ACHN (cell line): ENCODE measurements at regions not wholly inside any gene's neighbourhood (a gene's known extent, or its start where the extent isn't known, plus 50 kb on each side); places are given as distances from the start of the nearest gene placed in this dataset.
A peak's percentile ranks its signal among the peaks of the same experiment; 100 is the strongest.
"Not testable (repeated sequence)": the region's sequence is repeated elsewhere in the genome, so short reads cannot be mapped to it uniquely, and the experiment has no call there.

Experiments used
- DNase-seq: peaks from one replicate; pipeline ENCODE4 v3.0.0-alpha.2; 2015
- in situ Hi-C: cut with HindIII; loops from 2 replicates; pipeline ENCODE4 v1.10.0; 2017; ENCODE audit warnings: low sequenced_read_pairs, low pct_ligation_motif_present, low pct_unique_long_range_greater_than_20kb

DNA sequence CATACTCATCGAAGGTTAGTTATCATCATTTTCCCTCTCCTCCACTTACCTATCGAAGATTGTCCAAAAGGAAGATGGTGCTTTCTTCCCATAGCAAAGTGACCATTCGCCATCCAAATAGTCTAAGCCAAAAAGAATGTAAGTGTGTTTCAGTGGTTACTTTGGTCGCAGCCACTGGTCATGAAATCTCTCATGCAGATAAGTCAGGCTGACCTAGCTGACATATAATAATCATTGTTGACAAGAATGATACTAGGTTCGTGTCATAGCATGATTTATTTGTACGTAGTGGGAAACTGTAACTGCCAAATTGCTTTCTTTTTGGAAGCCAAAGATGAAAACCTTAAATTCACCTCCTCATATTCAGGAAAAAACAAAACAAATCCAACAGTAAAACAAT lies 89.6 kb upstream of the PMAIP1 start:
- peak; percentile 39 for DNase-seq
- in situ Hi-C loops, result no loop called here

GRCh38 chr18:59802031-59802430 lies 97.8 kb upstream of the PMAIP1 start:
- in situ Hi-C loops, result no loop called here
- DNase-seq, result no peak

DNA sequence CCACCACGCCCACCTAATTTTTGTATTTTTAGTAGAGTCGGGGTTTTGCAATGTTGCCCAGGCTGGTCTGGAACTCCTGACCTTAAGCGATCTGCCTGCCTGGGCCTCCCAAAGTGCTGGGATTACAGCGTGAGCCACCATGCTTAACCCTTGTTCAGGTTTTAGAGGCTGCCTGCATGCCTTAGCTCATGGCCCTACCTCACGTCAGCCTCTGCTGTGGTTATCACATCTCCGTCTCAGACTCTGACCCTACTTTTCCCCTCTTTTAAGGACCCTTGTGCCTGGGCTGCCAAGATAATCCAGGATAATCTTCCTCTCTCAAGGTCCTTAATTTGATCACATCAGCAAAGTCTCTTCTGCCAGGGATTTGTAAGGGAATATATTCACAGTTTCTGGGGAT lies 98.2 kb upstream of the PMAIP1 start:
- DNase-seq, result no peak
- in situ Hi-C loops, result no loop called here

DNA sequence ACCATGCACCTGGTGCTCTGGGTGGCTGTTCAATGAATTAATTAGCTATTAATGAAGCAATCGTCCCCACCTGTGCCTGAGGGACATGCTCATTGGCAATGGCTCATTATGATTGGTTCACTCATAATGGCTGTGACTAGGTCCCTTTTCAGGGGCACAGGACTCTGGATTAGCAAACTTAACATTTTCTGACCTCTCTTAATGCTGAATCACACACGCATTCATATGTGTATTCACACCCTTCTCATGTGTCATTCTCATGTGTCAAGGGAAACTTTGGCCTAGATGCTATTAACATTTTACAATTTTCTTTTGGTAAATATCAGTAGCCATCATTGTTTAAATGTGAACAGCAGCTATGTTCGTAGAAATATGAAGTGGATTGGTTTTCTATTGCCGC lies 98.9 kb upstream of the PMAIP1 start:
- in situ Hi-C loops, result no loop called here
- DNase-seq, result no peak

- in situ Hi-C loops, result no loop called here
- no peak for DNase-seq
These were observed 100.3 kb upstream of the PMAIP1 start for GRCh38 chr18:59799383-59800015.

DNA sequence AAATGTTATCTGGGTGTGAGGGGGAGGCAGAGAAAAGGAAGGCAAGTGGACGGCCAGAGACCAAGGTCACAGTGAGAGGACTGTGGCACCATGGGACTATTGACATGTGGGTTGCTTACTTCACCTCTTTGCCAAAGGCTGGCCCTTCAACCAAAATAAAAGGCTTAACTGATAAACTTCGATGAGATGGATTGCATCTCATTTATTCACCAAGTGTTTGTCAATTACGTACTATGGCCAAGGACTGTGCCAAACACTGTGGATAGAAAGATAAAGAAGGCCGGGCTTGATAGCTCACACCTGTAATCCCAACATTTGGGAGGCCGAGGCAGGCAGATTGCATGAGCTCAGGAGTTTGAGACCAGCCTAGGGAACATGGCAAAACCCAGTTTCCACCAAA lies 98.7 kb upstream of the CCBE1 start:
- in situ Hi-C loops, result no loop called here
- no peak for DNase-seq

- in situ Hi-C loops, result no loop called here
- DNase-seq, result no peak
These were observed 95.1 kb upstream of the CCBE1 start for GRCh38 chr18:59792353-59792752.

DNA sequence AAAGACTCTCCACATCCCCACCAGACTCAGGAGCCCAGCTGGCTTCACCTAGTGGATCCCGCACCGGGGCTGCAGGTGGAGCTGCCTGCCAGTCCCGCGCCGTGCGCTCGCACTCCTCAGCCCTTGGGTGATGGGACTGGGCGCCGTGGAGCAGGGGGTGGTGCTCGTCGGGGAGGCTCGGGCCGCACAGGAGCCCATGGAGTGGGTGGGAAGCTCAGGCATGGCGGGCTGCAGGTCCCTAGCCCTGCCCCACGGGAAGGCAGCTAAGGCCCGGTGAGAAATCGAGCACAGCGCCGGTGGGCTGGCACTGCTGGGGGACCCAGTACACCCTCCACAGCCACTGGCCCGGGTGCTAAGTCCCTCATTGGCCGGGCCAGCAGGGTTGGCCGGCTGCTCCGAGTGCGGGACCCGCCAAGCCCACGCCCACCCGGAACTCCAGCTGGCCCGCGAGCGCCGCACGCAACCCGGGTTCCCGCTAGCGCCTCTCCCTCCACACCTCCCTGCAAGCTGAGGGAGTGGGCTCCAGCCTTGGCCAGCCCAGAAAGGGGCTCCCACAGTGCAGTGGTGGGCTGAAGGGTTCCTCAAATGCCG lies 93.2 kb upstream of the CCBE1 start:
- in situ Hi-C loops, DNase-seq: not testable (repeated sequence)

DNA sequence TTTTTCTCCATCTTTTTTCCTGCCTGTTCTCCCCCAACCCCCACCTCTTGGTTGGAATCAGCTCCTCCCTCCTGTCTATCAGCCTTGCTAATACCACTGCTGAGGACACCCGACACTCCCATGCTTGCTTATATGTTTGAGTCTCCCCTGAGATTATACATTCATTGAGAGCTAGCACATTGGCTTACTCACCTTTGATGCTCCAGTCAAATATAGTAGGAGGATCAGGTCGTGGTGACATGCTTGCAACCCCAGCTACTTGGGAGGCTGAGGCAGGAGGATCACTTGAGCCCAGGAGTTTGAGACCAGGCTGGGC lies 91.5 kb upstream of the CCBE1 start:
- in situ Hi-C loops, result no loop called here

GRCh38 chr18:59787998-59788790 lies 91.0 kb upstream of the CCBE1 start:
- in situ Hi-C loops, result no loop called here
- peak; percentile 69 for DNase-seq

More for the DNA sequence above, 91.5 kb upstream of the CCBE1 start:
- DNase-seq, result no peak

DNA sequence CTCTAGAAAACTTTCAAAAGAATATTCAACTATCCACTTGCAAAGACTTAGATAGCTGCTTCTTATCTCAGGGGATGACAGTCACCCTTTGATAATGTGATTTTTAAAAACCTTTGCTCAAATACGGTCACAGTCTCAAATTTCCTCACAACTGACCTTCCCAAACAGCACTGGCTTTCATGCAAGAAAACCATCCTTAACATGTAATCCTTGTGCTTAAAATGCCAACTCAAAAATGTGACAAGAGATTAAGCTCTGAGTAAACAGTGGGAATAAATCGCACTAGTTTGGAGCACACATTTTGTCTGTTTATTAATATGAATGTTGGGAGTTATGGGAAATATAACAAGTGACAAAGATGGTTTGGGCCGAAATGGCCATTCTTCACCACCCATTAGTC lies 87.5 kb upstream of the CCBE1 start:
- no peak for DNase-seq

GRCh38 chr18:59783138-59783537 lies 85.9 kb upstream of the CCBE1 start:
- peak; percentile 82 for DNase-seq
- in situ Hi-C loops, result no loop called here

More for the DNA sequence above, 87.5 kb upstream of the CCBE1 start:
- in situ Hi-C loops, result no loop called here

DNA sequence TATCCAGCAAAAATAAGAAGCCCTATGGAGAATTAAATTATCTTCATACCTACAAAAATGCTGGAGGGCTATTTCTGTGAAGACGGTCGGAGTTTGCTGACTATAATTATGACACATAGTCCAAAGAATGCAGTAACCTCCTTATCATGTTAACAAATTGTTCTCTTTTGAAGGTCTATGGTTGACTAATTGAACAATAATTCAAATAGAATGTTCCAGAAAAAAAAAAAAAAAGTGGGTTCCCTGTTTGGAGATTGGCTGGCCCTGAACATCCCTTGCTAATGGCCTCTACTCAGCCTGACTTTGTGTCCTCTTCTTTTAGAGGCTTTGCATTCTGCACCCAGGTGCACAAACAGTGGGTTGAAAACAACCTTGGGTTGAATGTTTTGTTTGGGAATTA lies 82.8 kb upstream of the CCBE1 start:
- in situ Hi-C loops, result no loop called here
- DNase-seq, result peak; percentile 79

GRCh38 chr18:59778434-59778833 lies 81.2 kb upstream of the CCBE1 start:
- DNase-seq, result no peak
- in situ Hi-C loops, result no loop called here

GRCh38 chr18:59777636-59778035 lies 80.4 kb upstream of the CCBE1 start:
- DNase-seq, result no peak
- in situ Hi-C loops, result no loop called here

DNA sequence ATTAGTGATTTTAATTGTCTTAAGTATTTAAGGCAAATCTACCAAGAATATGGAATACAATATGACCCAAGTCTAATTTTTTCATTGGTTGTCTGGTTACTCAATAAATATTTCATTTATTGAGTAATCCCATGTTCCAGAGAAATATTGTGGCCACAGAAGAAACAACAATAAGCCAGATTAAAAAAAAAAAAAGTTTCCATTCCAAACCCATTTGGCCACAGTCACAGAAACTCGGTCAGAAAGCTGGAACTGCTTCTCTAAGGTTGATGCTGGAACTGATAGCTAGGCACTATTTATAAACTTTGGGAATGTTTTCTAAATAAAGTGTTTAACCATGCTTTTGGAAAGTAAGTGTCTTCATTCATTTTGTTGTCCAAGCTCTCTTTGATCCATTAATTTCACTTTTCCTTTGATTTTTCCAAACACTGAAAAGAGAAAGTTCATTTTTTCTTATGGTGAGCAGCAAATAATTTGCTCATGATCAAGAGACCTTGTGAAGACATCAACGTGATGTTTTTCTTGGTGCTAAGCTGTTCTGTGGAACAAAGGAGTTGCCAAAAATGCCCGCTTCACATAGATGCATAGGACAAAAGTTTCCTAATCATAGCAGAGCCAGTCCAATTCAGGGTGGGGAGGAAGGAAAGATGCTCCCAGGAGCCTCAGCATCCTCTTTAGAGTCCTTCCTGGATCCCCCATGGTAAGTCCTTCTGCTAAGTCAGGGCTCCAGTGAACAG lies 72.1 kb upstream of the CCBE1 start:
- in situ Hi-C loops, result no loop called here
- DNase-seq, result no peak

DNA sequence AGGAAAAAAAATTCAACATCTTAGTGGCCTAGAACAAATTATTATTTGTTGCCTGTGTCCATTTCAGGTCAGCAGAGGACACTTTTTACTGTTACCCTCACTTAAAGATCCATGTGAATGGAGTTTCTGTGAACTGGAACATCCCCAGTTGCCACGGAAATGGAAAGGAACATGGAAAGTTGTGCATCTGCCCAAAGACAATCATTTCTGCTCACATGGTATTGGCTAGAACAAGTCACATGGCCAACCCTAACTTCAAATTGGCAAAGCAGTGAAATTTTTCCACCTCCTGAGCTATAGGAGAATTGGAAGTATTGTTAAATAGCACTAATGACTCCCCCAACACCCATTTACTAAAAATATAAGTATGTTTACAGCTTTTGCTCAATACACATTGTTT lies 71.2 kb upstream of the CCBE1 start:
- in situ Hi-C loops, result no loop called here

DNA sequence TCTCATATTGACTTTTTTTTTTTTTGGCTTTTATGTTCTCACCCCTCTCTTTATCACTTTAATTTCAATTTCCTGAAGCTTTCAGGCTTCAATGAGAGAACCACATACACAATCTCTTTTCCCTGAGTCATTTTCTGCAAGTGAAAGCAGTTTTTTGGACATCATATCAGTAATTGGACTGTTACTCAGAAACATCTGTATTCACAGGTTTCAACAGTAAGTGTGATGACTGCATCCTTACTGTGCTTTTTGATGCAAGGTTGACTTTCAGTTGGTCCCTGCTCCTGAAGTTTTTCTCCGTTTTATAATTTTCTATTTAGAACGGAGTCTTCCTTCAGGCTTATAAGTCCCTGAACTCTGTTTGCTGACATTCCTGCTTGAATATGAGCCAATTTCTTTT lies 70.5 kb upstream of the CCBE1 start:
- no peak for DNase-seq
- in situ Hi-C loops, result no loop called here

More for the DNA sequence above, 71.2 kb upstream of the CCBE1 start:
- no peak for DNase-seq

DNA sequence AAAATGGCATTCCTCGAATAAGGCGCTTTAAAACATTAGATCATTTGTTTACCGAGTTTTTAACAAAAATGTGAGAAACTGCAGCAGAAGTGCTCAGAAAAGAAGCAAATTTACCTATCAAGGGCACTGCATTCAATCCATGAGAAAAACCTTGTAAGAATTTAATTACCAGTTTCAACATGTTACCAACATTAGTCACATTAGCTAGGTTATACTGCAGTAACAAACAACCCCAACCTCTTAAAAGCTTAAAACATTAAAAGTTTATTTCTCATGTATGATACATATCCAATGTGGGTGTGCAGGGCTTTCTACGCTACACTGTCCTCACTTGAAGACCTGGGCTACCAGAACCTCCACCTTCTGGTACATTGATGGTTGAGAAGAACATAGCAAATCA lies 68.1 kb upstream of the CCBE1 start:
- no peak for DNase-seq
- in situ Hi-C loops, result no loop called here
